ENCODE measurements at regions not wholly inside any gene's neighbourhood (a gene's known extent, or its start where the extent isn't known, plus 50 kb on each side); places are given as distances from the start of the nearest gene placed in this dataset.

DNA sequence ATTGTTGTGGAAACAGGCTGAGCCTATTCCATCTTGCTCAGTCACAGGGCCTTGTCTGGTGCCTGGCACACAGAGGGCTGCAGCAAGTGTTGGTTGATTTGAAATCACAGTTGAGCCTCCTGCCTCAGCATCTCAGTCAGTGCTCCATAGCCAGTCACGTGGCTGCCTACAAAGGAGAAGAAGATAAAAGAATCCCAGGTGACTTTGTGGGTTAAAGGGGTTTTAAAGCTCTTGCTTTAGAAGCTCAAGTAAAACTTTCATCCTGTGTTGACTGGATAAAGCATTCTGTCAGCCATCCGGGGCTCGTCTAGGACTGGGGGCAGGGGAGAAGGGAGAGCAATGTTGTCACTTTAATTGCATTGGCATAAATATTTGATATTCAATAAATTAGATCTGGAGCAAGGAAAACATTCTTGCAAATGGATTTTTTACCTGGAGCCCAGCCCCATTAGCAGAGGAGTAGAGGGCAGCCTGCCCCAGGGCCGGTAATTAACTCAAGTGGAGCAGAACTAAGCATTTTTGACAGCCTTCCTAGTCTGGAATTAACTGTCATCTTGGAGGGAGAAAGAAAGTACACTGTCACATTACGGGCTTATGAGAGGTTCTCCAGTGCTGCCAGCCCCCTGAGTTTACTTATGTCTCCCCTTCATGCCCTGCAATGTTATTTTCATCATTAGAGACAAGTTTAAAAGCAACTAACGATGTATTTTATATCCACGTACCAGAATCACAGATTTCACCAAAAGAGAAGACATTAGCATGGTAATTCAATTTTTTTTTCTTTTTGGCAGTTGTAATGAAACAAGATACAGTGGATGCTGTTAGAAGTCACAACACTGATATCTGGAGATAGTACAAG, 71.7 kb upstream of the GTSF1L start:
- POLR2A ChIA-PET = no interaction called here
- Mint-ChIP-seq H3K36me3 (no peaks in the 10 kb centered on the region), H3K4me1 (peaks cover 10 to 21% (median 11%) of the 10 kb centered on the region in 3 donors), H3K27me3 (peaks cover 0 to 8% of the 10 kb centered on the region in 2 donors), H3K4me3 (no peak overlapping the region), H3K27ac (no peak overlapping the region), H3K9me3 (peaks cover 1 to 7% (median 5%) of the 10 kb centered on the region in 3 donors)
- peak in 1 of 4 experiments; percentile 29 for ATAC-seq (replicated peaks in 1 of 4)
- no peaks in the 10 kb centered on the region for H3K9me3 ChIP-seq
- H3K4me3 ChIP-seq (ENCODE audit: control insufficient read depth in 1 of 2, extremely low read depth in 1 of 2, low read length in 1 of 2) = no peak overlapping the region
- CTCF ChIA-PET = no interaction called here
- no peaks in the 10 kb centered on the region for H3K27me3 ChIP-seq (replicated peaks in 1 of 2; ENCODE audit: control insufficient read depth in 2 of 2, extremely low read depth in 1 of 2, insufficient read depth in 2 of 2, low read length in 1 of 2)
- H3K27ac ChIP-seq (ENCODE audit: low read length) = no peak overlapping the region
- H3K36me3 ChIP-seq (ENCODE audit: control insufficient read depth in 2 of 2, extremely low read depth in 1 of 2, insufficient read depth in 1 of 2, low read length in 1 of 2) = no peaks in the 10 kb centered on the region
- peaks cover 3 to 14% of the 10 kb centered on the region in 2 experiments for H3K4me1 ChIP-seq (ENCODE audit: control insufficient read depth in 1 of 2, extremely low read depth in 1 of 2, insufficient read depth in 2 of 2, low read length in 2 of 2)
- no peak for DNase-seq
- WGBS (ENCODE audit: insufficient coverage) = 62% methylated on average over 3 of the region's 7 CpGs

DNA sequence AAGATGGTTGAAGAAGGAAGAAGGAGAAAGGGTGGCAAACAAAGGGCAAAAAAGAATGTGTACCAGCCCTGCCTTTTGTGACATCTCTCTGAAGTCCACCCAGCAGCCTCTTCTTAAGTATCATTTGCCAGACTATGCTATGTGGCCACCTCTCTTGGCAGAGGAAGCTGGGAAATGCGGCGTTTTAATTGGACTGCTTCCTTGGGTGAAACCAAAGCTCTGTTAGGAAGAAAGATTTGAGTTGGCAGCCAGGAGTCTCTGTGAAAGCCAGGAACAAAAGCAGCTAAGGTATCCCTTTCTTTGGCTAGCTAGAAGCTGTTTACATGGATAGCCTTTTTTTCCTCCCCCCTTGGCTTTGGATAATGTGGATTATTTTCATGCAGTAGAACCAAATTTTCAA, 67.5 kb upstream of the GTSF1L start:
- Mint-ChIP-seq H3K4me3 (no peak overlapping the region), H3K4me1 (peaks cover 3 to 12% (median 8%) of the 10 kb centered on the region in 3 donors), H3K27ac (no peak overlapping the region), H3K36me3 (peaks cover 4% of the 10 kb centered on the region), H3K27me3 (peaks cover 10 to 12% of the 10 kb centered on the region in 2 donors), H3K9me3 (peaks cover 4 to 18% (median 7%) of the 10 kb centered on the region in 3 donors)
- WGBS (ENCODE audit: insufficient coverage) = no CpG with 5 or more reads among the region's 2 CpGs
- H3K36me3 ChIP-seq (ENCODE audit: control insufficient read depth in 2 of 2, extremely low read depth in 1 of 2, insufficient read depth in 1 of 2, low read length in 1 of 2) = no peaks in the 10 kb centered on the region
- ChIA-PET POLR2A (no interaction called here), CTCF (no interaction called here)
- ATAC-seq (replicated peaks in 1 of 4) (no peak), DNase-seq (no peak)
- H3K9me3 ChIP-seq = no peaks in the 10 kb centered on the region
- no peak overlapping the region for H3K27ac ChIP-seq (ENCODE audit: low read length)
- no peaks in the 10 kb centered on the region for H3K27me3 ChIP-seq (replicated peaks in 1 of 2; ENCODE audit: control insufficient read depth in 2 of 2, extremely low read depth in 1 of 2, insufficient read depth in 2 of 2, low read length in 1 of 2)
- no peak overlapping the region for H3K4me3 ChIP-seq (ENCODE audit: control insufficient read depth in 1 of 2, extremely low read depth in 1 of 2, low read length in 1 of 2)
- peaks cover 3% of the 10 kb centered on the region in 2 experiments for H3K4me1 ChIP-seq (ENCODE audit: control insufficient read depth in 1 of 2, extremely low read depth in 1 of 2, insufficient read depth in 2 of 2, low read length in 2 of 2)

DNA sequence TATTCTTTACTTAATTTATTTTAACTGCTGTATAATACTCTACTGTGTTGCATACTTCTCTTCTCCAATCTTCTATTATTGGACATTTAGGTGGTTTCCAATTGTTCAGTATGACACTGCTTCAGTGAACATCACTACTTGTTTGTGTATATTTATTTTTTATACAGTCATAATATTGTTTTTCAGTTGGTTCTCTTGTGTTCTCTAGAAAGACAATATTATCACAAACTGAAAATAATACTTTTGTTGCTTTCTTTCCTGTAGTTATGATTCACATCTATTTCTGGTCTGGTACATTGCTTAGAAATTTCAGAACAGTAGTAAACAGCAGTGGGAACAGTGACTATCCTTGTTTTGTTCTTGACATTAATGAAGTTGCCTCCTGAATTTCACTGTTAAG, 62.8 kb upstream of the GTSF1L start:
- peaks cover 4 to 12% (median 7%) of the 10 kb centered on the region in 3 donors for H3K9me3 Mint-ChIP-seq
- H3K4me3 Mint-ChIP-seq = no peak overlapping the region
- no peak overlapping the region for H3K27ac Mint-ChIP-seq
- no peak for DNase-seq
- Histone ChIP-seq H3K27me3 (replicated peaks in 1 of 2; ENCODE audit: control insufficient read depth in 2 of 2, extremely low read depth in 1 of 2, insufficient read depth in 2 of 2, low read length in 1 of 2) (peaks cover 0 to 2% of the 10 kb centered on the region in 2 experiments), H3K27ac (ENCODE audit: low read length) (no peak overlapping the region), H3K4me3 (ENCODE audit: control insufficient read depth in 1 of 2, extremely low read depth in 1 of 2, low read length in 1 of 2) (no peak overlapping the region), H3K36me3 (ENCODE audit: control insufficient read depth in 2 of 2, extremely low read depth in 1 of 2, insufficient read depth in 1 of 2, low read length in 1 of 2) (no peaks in the 10 kb centered on the region), H3K4me1 (ENCODE audit: control insufficient read depth in 1 of 2, extremely low read depth in 1 of 2, insufficient read depth in 2 of 2, low read length in 2 of 2) (peaks cover 0 to 5% of the 10 kb centered on the region in 2 experiments), H3K9me3 (no peaks in the 10 kb centered on the region)
- ChIA-PET CTCF (no interaction called here), POLR2A (no interaction called here)
- H3K36me3 Mint-ChIP-seq = peaks cover 4% of the 10 kb centered on the region
- peaks cover 0 to 7% (median 6%) of the 10 kb centered on the region in 3 donors for H3K4me1 Mint-ChIP-seq
- no peak for ATAC-seq (replicated peaks in 1 of 4)
- H3K27me3 Mint-ChIP-seq = peaks cover 8 to 10% of the 10 kb centered on the region in 2 donors

DNA sequence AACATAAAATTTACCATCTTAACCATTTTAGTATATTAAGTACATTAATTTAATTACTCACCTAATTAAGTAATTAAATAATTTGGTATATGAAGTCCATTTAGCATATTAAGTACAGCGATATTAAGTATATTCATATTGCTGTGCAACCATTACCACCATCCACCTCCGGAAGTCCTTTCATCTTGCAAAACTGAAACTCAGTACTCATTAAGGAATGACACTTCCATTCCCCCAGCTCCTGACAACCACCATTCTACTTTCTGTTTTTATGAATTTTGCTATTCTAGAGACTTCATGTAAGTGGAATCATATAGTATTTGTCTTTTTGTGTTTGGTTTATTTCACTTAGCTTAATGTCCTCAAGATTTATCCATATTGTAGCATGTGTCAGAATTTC, 61.1 kb upstream of the GTSF1L start:
- H3K9me3 Mint-ChIP-seq = peaks cover 4 to 12% (median 7%) of the 10 kb centered on the region in 3 donors
- POLR2A ChIA-PET = no interaction called here
- H3K27me3 ChIP-seq (replicated peaks in 1 of 2; ENCODE audit: control insufficient read depth in 2 of 2, extremely low read depth in 1 of 2, insufficient read depth in 2 of 2, low read length in 1 of 2) = peaks cover 0 to 2% of the 10 kb centered on the region in 2 experiments
- no peak overlapping the region for H3K4me3 Mint-ChIP-seq
- H3K4me3 ChIP-seq (ENCODE audit: control insufficient read depth in 1 of 2, extremely low read depth in 1 of 2, low read length in 1 of 2) = no peak overlapping the region
- H3K36me3 ChIP-seq (ENCODE audit: control insufficient read depth in 2 of 2, extremely low read depth in 1 of 2, insufficient read depth in 1 of 2, low read length in 1 of 2) = no peaks in the 10 kb centered on the region
- CTCF ChIA-PET = interaction anchor here in 1 of 2 donors (0.7 kb wide), 1 partner anchor 52 kb away, joined by 3 read pairs; no protein-coding TSS in a partner anchor
- H3K4me1 ChIP-seq (ENCODE audit: control insufficient read depth in 1 of 2, extremely low read depth in 1 of 2, insufficient read depth in 2 of 2, low read length in 2 of 2) = peaks cover 0 to 5% of the 10 kb centered on the region in 2 experiments
- H3K4me1 Mint-ChIP-seq = peaks cover under 1 to 7% (median 7%) of the 10 kb centered on the region in 3 donors
- ATAC-seq (replicated peaks in 1 of 4) (no peak), DNase-seq (peak in 1 of 35 experiments; percentile 25)
- H3K36me3 Mint-ChIP-seq = peaks cover 4% of the 10 kb centered on the region
- no peaks in the 10 kb centered on the region for H3K9me3 ChIP-seq
- H3K27me3 Mint-ChIP-seq = peaks cover 8 to 9% of the 10 kb centered on the region in 2 donors
- no CpG with 5 or more reads among the region's 2 CpGs for WGBS (ENCODE audit: insufficient coverage)
- H3K27ac ChIP-seq (ENCODE audit: low read length) = no peak overlapping the region
- no peak overlapping the region for H3K27ac Mint-ChIP-seq

- POLR2A ChIA-PET = no interaction called here
- no peak overlapping the region for H3K27ac ChIP-seq (ENCODE audit: low read length)
- CTCF ChIA-PET = no interaction called here
- H3K9me3 ChIP-seq = no peaks in the 10 kb centered on the region
- DNase-seq = no peak
- peaks cover 1 to 4% of the 10 kb centered on the region in 2 donors for H3K27me3 Mint-ChIP-seq
- peaks cover 11 to 15% (median 14%) of the 10 kb centered on the region in 3 donors for H3K4me1 Mint-ChIP-seq
- peaks cover 1 to 2% (median 2%) of the 10 kb centered on the region in 3 donors for H3K9me3 Mint-ChIP-seq
- peaks cover 0 to 2% of the 10 kb centered on the region in 2 experiments for H3K27me3 ChIP-seq (replicated peaks in 1 of 2; ENCODE audit: control insufficient read depth in 2 of 2, extremely low read depth in 1 of 2, insufficient read depth in 2 of 2, low read length in 1 of 2)
- H3K36me3 Mint-ChIP-seq = peaks cover 1% of the 10 kb centered on the region
- H3K27ac Mint-ChIP-seq = no peak overlapping the region
- H3K4me1 ChIP-seq (ENCODE audit: control insufficient read depth in 1 of 2, extremely low read depth in 1 of 2, insufficient read depth in 2 of 2, low read length in 2 of 2) = peaks cover 0 to 15% of the 10 kb centered on the region in 2 experiments
- whole genome bisulfite sequencing (ENCODE audit: insufficient coverage) = 88% methylated on average over 1 of the region's 5 CpGs
- ATAC-seq (replicated peaks in 1 of 4) = no peak
- no peaks in the 10 kb centered on the region for H3K36me3 ChIP-seq (ENCODE audit: control insufficient read depth in 2 of 2, extremely low read depth in 1 of 2, insufficient read depth in 1 of 2, low read length in 1 of 2)
- no peak overlapping the region for H3K4me3 ChIP-seq (ENCODE audit: control insufficient read depth in 1 of 2, extremely low read depth in 1 of 2, low read length in 1 of 2)
- no peak overlapping the region for H3K4me3 Mint-ChIP-seq
Observed at GRCh38 chr20:43786885-43787284, 60.1 kb upstream of the GTSF1L start.

GRCh38 chr20:43781215-43781614, 54.4 kb upstream of the GTSF1L start:
- Histone ChIP-seq H3K27me3 (replicated peaks in 1 of 2; ENCODE audit: control insufficient read depth in 2 of 2, extremely low read depth in 1 of 2, insufficient read depth in 2 of 2, low read length in 1 of 2) (no peaks in the 10 kb centered on the region), H3K4me1 (ENCODE audit: control insufficient read depth in 1 of 2, extremely low read depth in 1 of 2, insufficient read depth in 2 of 2, low read length in 2 of 2) (peaks cover 0 to 16% of the 10 kb centered on the region in 2 experiments), H3K4me3 (ENCODE audit: control insufficient read depth in 1 of 2, extremely low read depth in 1 of 2, low read length in 1 of 2) (no peak overlapping the region), H3K27ac (ENCODE audit: low read length) (no peak overlapping the region), H3K36me3 (ENCODE audit: control insufficient read depth in 2 of 2, extremely low read depth in 1 of 2, insufficient read depth in 1 of 2, low read length in 1 of 2) (no peaks in the 10 kb centered on the region), H3K9me3 (no peaks in the 10 kb centered on the region)
- H3K4me3 Mint-ChIP-seq = no peak overlapping the region
- 33% methylated on average over 2 of the region's 3 CpGs for WGBS (ENCODE audit: insufficient coverage)
- POLR2A ChIA-PET = no interaction called here
- peak in 1 of 35 experiments; percentile 8 for DNase-seq
- H3K27me3 Mint-ChIP-seq = peaks cover 0 to 3% of the 10 kb centered on the region in 2 donors
- no peaks in the 10 kb centered on the region for H3K36me3 Mint-ChIP-seq
- H3K27ac Mint-ChIP-seq = no peak overlapping the region
- CTCF ChIA-PET = no interaction called here
- peaks cover 4 to 26% (median 8%) of the 10 kb centered on the region in 3 donors for H3K9me3 Mint-ChIP-seq
- peaks cover 12 to 14% (median 14%) of the 10 kb centered on the region in 3 donors for H3K4me1 Mint-ChIP-seq
- ATAC-seq (replicated peaks in 1 of 4) = no peak
